CD4-positive, alpha-beta T cell treated with Interferon gamma for 1 hour (primary cell): ENCODE measurements at regions not wholly inside any gene's neighbourhood (a gene's known extent, or its start where the extent isn't known, plus 50 kb on each side); places are given as distances from the start of the nearest gene placed in this dataset.

Source experiments
- DNase-seq: peaks from one replicate; pipeline ENCODE4 v3.0.0-alpha.2; 2020

DNA sequence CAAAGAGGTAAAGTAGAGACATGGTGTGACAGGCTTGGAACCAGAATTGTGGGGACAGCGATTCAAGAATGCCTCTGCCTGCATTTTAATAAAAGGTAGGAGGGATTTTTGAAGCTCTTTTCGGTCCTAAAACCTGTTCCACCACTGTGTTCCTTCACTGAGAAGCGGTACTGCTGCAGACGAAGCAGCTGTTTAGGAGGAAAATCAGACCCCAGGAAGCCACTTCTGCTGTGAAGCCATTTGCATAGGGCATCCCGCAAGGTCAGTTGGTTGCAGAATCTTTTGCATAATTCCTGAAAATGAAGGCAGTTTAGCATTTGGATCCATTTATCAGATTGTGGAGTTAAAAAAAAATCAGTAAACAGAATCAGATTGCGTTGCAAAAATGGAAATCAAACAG, 183.3 kb upstream of the PRKCQ start:
- no peak for DNase-seq

DNA sequence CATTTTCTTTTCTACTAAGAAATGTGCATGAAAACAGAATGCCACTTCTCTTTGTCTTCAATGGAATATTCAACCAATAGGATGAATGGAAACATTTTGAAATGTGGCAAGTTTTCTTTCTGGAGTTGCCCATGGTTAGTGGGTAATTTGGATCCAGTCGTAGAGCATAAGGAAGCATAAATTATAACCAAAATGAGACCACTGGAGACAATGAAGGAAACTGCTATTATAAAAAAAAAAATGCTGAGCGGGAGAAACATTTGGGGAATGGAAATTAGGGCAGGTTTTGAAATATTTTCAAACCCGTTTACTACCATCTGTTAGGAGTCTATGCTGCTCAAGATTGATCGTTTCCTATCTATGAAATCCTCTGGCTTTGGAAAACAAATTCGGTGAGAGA, 182.9 kb upstream of the PRKCQ start:
- DNase-seq, result no peak

DNA sequence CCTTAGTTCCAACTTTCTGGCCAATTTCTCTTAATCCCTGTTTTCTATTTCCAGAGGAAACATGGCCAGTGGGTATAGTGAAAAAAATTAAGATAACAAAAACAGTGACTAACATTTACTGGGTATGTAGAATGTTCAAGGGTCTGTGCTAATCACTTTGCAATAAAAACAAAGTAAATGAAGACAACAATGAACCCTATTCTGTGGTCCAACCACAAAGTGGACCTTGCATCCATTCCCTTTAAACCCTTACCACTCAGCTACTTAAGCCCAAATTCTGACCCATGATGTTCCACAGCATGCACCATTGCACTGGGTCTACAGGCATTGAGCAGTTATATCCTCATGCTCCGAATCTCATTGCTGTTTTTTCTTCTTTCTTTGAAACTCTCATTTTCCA, 179.9 kb upstream of the PRKCQ start:
- DNase-seq, result no peak

DNA sequence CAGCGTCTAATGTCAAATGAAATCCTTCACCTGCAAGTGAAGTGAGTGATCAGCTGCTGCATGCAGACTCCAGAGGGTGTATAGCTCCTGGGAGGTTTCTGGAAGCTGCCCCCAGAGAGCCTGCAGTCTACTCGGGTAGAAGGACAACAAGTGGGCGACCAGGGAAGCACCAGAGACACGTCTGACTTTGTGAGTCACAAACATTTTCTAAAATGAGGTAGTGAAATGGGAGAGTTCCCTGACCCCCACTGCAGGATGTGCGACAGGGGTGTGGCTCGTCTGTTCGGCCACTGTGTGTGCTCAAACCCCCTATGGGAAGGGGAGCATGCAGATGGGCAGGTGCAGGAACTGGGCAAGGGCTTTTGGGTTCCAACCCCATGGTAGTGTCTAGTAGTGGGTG, 177.1 kb upstream of the PRKCQ start:
- DNase-seq, result no peak

DNA sequence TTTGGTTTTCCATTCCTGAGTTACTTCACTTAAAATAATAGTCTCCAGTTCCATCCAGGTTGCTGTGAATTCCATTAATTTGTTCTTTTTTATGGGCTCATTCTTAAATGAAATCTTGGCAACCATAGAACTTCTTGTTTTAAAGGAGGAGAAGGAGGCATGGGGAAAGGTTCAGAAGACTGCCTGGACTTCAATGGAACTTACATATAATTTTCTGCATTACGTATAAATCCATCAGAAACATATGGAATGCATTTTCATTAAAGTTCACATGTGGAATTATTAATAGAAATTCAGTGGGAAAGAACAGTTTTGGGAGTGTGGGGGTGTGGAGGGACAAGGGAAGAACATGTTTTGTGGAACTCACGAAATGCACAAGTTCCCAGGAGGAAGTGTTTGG, 176.6 kb upstream of the PRKCQ start:
- DNase-seq, result no peak

DNA sequence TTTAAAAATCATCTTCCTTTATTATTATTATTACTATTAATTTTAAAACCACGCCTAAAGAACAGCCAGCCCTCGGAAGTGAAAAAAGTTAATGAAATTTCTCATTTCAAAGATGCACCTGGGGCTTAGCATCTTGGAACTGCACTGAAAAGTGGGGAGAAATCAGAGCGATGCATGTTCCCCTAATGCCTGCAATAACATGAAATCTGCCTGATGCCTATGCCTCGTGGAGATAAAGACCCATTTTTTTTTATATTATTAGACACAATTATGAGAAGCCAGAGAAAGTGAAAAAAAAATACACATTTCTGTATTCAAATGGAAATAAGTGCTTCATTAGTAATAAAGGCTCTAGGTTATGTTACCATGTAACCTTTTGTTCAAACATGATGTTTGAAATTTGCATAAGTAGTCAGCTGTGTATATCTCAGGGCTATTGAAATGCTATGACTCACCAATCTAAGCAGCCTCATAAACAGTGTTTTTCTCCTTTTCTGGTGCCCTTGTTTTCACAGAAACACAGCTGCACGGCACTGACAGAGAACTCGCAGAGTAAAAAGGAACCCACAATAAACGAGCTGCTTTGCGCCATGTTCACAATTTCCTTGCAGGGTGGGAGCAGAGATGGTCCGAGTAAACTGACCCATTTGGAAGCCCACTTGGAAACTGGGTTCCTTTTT, 175.8 kb upstream of the PRKCQ start:
- DNase-seq, result no peak

DNA sequence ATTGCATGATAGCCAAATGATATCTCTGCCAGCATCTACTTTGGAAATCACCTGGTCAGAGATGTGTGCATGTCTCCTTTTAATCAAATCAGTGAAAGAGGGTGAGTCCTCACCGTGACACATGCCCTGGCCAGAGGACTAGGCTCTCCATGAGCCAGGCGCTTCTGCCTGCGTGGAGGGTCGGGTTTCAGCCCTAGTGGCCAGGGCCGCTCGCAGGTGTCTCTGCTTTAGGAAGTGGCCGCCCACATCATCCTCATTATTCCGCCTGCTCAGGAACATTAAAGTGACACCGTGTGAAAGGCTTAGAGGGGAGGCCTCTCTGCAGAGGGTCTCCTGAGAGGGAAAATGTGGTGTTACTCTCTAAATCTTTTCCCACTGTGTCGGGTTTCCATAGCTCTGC, 173.6 kb upstream of the PRKCQ start:
- DNase-seq, result no peak

DNA sequence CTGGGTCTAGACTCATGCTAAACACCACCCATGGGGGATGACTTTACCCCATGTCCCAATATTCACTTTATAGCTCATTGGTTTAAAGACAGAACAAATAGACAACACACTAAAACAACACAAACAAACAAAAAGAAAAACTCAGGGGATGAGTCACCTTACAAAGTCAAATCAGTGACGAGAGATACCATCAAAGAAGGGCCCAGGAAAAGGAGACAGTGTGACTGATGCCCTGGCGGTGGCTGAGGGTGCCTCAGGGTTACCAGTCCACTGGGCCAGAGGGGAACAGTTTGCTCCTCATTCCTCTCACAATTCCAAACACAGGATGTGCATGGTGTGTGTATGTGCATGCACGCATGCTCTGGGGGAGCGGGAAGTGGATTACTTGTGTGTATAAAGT, 171.3 kb upstream of the PRKCQ start:
- no peak for DNase-seq

DNA sequence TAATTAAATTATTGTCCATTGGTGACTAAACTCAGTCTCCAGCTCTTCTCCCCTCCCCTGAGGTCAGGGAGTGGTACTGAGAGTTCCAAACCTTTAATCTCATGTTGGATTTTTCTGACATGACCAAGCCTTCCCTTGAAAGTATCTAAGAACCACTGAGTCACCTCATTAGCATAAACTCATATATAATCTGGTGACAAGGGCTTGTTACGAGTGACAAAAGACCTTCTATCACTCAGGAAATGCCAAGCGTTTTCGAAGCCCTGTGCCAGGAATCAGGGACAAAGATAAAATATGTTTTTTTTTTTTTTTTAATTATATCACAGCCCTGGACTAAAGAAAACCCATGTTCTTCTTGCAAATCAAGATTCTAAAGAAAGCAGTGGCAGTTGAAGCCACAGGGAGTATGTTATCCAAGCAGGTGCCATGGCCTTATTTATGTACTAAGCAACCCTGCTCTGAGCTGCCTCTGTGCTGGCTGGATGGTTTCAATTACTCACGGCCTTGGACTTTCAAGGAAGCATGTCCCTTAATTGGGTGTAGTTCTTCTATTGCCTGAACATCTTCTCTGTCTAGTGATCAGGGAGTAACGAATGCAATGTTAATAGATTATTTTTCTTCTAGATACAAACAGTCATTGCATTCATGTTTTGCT, 169.0 kb upstream of the PRKCQ start:
- DNase-seq, result no peak

DNA sequence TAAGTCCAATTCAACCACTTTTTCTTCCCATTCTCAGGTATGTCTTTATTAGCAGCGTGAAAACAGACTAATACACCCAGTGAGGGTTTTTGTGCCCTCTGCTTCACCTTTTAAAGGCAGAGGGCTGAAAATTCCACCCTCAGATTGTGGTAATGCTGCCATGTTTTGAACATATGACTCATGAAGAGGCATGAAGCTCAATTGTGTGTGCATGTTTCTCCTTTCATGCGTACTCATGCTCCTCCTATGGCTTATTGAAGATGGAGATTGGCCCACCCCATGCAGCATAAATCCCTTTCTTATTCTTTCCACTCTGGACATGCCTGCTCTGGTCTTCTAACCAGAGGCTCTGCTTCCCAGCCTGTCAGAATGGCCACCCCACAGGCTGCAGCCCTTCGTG, 168.0 kb upstream of the PRKCQ start:
- DNase-seq, result no peak

DNA sequence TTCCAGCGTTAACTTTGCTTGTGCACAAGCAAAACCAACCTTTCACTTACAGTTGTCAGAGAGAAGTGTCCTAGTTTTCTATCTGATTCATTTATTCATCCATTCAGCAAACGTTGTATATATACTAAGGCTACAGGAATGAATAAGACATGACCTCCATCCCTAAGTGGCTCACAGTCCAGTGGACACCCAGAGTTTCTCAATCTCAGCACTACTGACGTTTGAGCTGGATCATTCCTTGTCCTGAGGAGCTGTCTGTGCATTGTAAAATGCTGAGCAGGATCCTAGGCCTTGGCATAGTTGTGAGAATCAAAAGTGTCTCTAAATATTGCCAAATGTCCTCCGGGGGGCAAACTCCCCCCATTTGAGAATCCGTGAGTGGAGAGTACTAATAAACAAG, 166.7 kb upstream of the PRKCQ start:
- no peak for DNase-seq

DNA sequence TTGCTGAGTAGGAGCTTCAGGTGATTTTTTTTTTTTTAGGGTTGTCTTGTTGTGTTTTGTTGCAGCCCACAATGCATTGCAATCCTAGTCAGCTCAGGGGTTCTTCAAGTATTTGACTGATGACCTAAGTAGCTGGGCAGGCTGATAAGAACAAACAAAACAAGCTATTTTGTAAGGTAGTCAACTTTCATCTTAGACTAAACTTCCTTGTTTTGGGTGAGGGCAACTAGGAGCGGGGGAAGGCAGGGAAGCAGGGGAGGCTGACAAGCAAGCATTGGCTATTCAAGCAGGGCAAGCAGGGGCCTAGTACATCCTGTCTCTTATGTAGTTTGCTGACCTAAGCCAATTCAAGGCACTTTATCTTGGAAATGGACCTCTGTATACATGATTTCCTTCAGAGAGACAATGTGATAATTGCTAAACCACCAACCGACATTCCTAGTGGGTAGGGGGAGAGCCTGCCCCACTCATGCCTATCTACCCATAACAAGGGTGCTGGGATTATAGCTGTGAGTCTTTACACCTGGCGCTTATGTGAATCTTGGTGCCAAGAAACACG, 163.3 kb upstream of the PRKCQ start:
- DNase-seq, result no peak

DNA sequence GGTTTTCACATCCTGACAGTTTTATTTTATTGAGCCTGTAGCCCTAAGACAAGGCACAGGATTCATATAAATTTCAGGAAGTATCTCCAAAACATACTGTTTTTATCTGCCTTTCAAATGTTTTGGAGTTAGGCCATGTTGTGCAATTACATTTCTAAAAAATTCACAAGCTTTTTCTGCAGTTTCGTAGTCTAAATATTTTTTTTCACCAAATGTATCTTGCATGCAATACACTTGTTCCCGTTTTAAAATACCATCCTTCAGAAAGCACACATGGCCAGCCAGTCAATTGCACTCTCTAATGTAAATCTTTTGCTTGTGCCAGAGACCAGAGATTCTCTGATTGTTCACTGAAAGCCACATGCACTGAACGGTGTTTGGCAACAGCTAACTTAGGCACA, 161.5 kb upstream of the PRKCQ start:
- no peak for DNase-seq

DNA sequence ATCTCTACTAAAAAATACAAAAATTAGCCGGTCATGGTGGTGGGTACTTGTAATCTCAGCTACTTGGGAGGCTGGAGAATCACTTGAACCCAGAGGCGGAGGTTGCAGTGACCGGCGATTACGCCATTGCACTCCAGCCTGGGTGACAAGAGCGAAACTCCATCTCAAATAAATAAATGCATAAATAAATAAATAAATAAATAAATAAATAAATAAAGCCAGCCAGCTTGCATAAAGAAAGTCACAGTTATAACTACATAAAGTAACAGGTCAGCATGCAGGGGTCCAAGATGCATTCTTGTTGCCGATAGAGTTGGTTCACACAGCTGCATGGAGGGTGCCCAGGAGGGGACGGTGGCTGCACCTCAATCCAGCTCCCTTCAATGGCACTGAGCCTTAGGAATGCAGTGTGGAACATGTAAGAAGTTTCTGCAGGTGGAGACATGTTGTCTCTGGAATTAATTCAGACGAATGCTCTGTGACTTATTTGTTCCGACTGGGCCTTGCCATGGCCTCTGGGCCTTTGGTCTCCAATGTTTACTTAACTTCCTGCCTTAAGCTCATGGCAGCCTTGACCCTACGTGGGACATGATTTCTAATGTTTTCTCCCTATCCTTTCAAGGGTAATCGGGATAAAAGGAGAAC, 159.6 kb upstream of the PRKCQ start:
- no peak for DNase-seq

DNA sequence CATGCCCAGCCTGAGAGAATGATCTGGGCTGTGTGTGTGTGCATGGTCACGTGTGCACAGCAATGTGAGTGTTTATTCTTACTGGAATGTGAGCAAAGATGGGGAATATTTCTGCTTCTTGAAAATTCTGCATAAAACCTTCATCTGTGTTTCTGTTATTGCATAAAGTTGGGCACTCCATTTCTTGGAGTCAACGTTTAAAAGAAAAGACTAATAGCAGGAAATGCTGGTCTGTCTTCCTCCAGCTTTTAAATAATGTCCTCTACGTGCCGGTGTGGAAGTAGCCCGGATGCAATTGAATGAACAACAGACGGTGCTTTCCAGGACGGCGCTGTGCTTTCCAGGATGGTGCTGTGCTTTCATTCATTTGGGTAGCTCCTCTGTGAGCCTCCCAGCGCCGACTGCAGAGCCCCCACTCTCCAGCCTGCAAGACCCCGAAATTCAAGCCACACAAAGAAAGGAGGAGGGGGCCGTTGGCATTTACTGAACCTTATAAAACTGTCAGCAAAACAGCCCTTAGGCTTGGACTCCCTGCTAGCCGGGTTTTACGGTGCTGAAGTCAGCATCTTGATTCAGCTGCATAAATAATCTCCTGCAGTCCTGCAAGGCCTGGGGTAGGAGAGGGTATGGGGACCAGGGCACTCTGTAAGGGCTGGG, 158.2 kb upstream of the PRKCQ start:
- DNase-seq, result no peak

DNA sequence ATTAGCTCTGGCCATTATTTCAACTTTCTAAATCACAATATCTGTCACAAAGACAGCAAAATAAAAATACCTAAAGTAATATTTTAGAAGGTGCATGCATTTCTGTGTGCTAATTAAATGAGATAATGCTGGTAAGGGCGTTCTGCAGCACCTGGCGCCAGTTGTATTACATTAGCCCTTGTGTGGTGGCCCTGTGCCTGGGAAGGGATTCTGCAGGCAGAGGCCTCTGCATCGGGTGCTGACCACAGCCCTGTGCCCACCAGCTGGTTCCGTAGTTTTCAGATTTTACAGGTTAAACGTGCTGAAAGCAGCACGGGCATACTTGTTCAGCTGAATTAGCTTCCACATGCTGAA, 157.7 kb upstream of the PRKCQ start:
- no peak for DNase-seq

DNA sequence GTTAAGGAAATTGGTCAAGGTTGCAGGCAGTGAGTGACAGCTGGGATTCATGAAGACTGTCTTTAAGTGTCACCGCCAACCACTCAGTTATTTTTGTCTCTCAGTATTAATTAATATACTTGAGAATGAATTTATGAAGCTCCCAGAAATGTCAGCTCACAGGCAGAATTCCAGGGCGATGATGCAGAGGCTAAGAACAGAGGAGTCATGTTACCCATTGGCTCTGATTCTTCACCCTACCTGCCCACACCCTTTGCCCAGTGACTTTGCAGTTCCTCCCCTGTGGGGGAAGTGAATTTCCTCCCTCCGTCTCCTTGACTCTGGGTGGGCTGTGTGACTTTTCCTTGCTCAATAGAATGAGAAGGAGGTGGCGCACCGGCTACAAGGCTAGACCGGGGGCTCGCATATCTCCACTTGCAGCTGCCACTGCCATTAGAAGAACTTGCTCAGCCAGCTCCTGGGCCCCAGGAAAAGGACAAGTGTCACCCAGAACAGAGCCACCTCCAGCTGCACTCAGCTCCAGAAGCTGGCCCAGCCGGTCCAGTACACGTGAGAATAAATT, 157.1 kb upstream of the PRKCQ start:
- DNase-seq, result no peak

DNA sequence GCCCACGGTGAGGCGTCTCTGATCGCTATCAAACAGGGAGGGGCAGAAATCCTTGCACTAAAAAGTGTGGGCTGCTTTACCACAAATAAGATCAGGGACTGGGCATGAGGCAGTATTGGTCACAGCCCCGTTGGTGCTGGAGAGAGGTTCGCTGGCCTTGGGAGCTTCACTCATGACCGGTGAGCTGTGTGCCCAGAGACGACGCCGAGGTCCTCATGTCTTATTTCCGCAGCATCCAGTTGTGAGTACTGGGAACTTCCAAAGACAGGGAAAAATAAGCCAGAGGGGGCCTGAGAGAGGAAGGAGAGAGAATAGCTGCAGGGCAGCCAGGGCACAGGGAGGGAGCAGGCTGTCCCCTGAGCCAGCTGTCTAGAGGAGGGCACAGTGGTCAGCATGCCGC, 154.2 kb upstream of the PRKCQ start:
- no peak for DNase-seq

DNA sequence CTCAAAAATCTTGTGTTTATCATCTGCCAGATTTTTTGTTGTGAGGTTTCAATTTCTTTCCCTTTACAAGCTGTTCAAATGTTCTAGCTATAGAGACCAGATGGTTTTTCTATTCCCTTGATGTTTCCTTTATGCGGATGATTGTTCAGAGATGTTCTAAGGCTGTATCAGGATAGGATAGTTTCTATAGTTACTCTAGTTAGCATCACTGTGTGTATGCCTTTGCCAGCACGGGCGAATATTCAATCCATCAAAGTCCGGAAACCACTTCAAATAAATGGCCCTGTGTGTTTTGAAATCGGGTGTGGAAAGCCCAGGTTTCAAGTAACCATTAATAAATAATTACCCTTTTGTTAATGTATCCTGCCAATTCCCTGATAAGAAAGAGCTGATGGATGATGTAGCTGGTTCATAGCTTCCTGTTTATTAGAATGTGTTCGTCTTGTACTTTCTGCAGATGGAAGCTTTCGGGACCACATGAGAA, 149.8 kb upstream of the PRKCQ start:
- no peak for DNase-seq

DNA sequence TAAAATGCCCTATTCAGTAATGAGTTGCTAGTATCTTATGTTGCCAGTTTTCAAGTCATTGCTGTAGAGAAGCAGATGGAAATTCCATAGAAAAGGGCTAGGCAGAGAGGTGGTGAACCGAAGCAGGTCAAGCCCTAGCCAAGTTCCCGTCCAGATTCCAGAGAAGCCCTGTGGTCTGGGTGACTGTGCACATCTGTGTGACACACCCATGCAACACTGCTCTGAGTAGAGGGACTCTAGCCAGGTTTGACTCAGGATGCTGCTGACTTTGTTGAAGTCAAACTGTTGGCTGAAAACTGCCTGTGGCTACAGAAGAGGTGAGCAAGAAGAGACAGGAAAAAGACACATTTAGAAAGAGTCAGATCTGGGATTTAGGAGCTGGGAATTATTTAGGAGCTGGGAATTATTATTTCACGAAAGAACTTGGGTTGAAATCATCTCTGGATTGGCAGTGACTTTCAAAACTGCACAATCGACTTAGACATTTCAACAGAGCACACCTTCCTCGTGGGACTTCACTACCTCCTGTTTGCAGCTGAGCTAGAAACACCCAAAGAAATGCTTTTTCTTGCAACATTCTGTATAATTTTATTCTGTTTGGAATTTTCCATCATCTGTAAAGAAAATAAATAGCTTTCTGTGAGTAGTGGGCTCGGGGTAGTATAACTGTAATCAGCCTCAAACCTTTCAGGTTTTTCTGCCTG, 149.1 kb upstream of the PRKCQ start:
- no peak for DNase-seq

DNA sequence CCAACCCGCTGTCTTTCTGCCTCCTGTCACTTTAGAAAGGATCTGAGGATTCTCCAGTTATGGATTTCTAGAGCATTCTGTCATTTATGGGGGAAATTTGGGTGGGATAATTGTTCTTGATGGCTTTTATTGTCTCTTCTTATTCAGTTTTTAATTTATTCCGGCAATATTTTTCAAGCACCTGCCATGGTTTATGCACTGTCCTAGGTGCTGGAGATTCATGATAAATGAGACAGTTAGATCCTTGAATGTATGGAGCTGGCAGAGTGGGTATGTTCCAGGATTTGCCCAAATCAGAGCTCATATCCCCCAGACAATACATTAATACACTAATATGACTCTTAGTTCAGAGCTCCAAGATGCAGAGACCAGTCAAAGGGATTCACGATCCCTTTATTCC, 146.8 kb upstream of the PRKCQ start:
- DNase-seq, result no peak

DNA sequence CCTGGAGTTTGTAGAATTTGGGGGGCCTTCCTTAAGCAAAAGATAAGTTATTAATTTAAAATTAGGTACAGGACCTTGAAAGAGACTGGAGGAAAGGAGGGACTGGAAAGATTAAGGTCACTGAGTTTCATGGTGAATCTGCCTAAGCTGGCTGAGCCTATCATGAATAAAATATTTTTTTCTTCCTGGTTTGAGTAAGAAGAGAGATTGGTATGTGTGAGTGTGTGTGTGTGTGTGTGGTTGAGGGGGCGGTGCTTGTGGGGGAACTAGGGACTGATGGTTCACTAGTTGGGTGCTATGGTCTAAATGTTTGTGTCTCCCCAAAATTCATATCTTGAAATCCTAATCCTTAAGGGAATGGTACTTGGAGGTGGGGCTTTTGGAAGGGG, 142.5 kb upstream of the PRKCQ start:
- no peak for DNase-seq
